ENCODE measurements at regions not wholly inside any gene's neighbourhood (a gene's known extent, or its start where the extent isn't known, plus 50 kb on each side); places are given as distances from the start of the nearest gene placed in this dataset.

DNA sequence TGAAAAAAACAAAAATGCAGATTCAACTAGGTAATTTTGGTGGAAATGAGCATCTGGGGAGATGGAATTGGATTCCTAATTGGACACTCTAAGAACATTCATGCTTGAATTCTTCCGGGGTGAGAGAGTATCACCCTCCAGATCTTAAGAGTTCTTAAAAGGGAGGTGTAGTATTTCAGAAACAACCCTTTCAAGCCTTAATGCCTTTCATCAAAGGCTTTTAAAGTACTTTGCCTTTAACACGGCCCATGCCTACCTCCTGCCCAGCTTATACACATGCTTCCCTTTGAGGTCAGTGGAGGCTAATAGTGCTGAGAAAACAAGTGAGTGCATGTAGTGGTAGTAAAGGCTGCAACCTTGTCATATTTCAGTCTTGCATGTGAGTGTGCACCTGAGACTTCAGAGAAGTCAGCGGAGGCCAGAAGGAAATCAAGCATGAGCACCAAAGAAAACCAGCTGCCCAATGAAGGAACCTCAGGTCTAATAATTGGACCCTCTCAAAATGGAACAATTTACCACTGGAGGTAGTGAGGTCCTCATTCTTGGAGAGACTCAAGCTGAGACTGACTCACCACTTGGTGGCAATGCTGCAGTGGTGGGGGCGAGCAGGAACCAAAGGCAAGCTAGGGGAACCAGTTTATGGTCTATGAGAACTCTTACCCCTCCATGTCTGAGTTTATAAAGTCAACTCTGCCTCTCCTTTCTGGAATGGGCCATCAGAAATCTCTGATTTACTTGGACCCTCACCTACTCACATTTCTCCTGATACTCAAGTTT is 98.4 kb upstream of the GDNF start:
- TF ChIP-seq, protein P1, sequence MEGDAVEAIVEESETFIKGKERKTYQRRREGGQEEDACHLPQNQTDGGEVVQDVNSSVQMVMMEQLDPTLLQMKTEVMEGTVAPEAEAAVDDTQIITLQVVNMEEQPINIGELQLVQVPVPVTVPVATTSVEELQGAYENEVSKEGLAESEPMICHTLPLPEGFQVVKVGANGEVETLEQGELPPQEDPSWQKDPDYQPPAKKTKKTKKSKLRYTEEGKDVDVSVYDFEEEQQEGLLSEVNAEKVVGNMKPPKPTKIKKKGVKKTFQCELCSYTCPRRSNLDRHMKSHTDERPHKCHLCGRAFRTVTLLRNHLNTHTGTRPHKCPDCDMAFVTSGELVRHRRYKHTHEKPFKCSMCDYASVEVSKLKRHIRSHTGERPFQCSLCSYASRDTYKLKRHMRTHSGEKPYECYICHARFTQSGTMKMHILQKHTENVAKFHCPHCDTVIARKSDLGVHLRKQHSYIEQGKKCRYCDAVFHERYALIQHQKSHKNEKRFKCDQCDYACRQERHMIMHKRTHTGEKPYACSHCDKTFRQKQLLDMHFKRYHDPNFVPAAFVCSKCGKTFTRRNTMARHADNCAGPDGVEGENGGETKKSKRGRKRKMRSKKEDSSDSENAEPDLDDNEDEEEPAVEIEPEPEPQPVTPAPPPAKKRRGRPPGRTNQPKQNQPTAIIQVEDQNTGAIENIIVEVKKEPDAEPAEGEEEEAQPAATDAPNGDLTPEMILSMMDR (IDR thresholded peaks at IDR 0.05): no peak
- TF ChIP-seq POLR2A (IDR thresholded peaks at IDR 0.05; ENCODE audit: low read depth): no peak
- TF ChIP-seq POLR2AphosphoS5 (IDR thresholded peaks at IDR 0.05): no peak
